Effector memory CD4-positive, alpha-beta T cell (primary cell): ENCODE measurements at regions not wholly inside any gene's neighbourhood (a gene's known extent, or its start where the extent isn't known, plus 50 kb on each side); places are given as distances from the start of the nearest gene placed in this dataset.

Source experiments
- DNase-seq, 3 donors: peaks; one replicate each; pipeline ENCODE4 v3.0.0-alpha.2; 2020
- H3K27ac ChIP-seq: 2 replicates; pipeline ENCODE4 v1.7.0; 2013; ENCODE audit warnings: mild to moderate bottlenecking, low read length, moderate library complexity; ENCODE audit not compliant: insufficient read depth, poor library complexity, severe bottlenecking
- H3K27me3 ChIP-seq: replicated peaks from 2 replicates; pipeline ENCODE4 v1.7.0; 2013; ENCODE audit warnings: mild to moderate bottlenecking, low read length; ENCODE audit not compliant: insufficient read depth, control insufficient read depth, poor library complexity, severe bottlenecking
- H3K36me3 ChIP-seq: 2 replicates; pipeline ENCODE4 v1.7.0; 2013; ENCODE audit warnings: mild to moderate bottlenecking, low read length, moderate library complexity; ENCODE audit not compliant: control insufficient read depth, insufficient read depth
- H3K4me1 ChIP-seq: 2 replicates; pipeline ENCODE4 v1.7.0; 2013; ENCODE audit warnings: low read length, mild to moderate bottlenecking; ENCODE audit not compliant: control insufficient read depth, insufficient read depth, poor library complexity, severe bottlenecking
- H3K4me3 ChIP-seq: 2 replicates; pipeline ENCODE4 v1.7.0; 2013; ENCODE audit warnings: low read length, low read depth, mild to moderate bottlenecking; ENCODE audit not compliant: insufficient read depth, poor library complexity, severe bottlenecking
- H3K9me3 ChIP-seq: 2 replicates; pipeline ENCODE4 v1.7.0; 2013; ENCODE audit warnings: mild to moderate bottlenecking, low read length, moderate library complexity; ENCODE audit not compliant: control insufficient read depth

- no peaks in the 10 kb centered on the region for H3K9me3 ChIP-seq
These were observed 267.3 kb downstream of the MYCN start for GRCh38 chr2:16207611-16208010.

DNA sequence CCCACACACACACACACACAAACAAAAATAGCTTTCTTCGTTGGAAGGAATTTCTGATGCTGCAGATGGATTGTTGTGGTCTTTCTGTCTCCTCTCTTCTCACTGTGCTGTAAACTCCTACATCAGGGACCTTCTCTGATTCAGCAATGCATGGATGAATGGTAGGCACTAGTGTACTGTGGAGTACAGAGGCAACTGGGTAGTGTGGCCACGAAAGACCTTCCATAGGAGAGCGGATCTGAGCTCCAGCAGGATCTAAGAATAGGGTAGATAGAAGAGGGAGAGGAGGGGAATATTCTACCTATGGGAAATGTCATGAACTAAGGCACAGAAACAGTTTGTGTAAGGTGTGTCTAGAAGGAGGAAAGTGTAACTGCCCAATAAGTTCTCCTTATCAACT, 266.8 kb downstream of the MYCN start:
- Histone ChIP-seq H3K27ac (no peak overlapping the region), H3K9me3 (no peaks in the 10 kb centered on the region), H3K27me3 (no peaks in the 10 kb centered on the region), H3K4me1 (no peaks in the 10 kb centered on the region), H3K36me3 (no peaks in the 10 kb centered on the region), H3K4me3 (no peak overlapping the region)
- DNase-seq: no peak

More at GRCh38 chr2:16207611-16208010, 267.3 kb downstream of the MYCN start:
- no peaks in the 10 kb centered on the region for H3K27me3 ChIP-seq
- DNase-seq: no peak
- no peak overlapping the region for H3K27ac ChIP-seq
- H3K36me3 ChIP-seq: no peaks in the 10 kb centered on the region
- H3K4me3 ChIP-seq: no peak overlapping the region
- H3K4me1 ChIP-seq: no peaks in the 10 kb centered on the region

GRCh38 chr2:16206191-16206944, 266.0 kb downstream of the MYCN start:
- Histone ChIP-seq H3K4me1 (no peaks in the 10 kb centered on the region), H3K9me3 (no peaks in the 10 kb centered on the region), H3K4me3 (no peak overlapping the region), H3K27ac (no peak overlapping the region), H3K27me3 (no peaks in the 10 kb centered on the region), H3K36me3 (no peaks in the 10 kb centered on the region)
- no peak for DNase-seq

DNA sequence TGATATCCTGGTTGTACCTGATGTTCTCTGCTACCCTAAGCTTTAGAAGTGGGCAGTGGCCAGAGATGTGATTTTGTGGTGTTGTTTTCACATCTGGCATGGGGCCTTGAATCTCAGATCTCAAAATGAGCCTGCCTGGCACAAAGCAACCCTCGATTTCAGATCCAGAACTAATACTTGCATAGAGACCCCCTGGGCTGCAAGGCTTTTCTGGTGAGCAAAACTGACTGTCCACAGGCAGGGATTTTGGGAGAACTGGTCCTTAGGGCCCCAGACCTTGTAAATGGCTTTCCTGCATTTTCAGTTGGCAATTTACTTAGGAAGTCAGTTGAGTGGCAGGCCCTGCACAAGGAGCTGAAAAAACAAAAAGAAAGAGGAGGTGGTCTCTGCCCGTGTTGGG, 265.3 kb downstream of the MYCN start:
- Histone ChIP-seq H3K9me3 (no peaks in the 10 kb centered on the region), H3K4me1 (no peaks in the 10 kb centered on the region), H3K4me3 (no peak overlapping the region), H3K36me3 (no peaks in the 10 kb centered on the region), H3K27me3 (no peaks in the 10 kb centered on the region), H3K27ac (no peak overlapping the region)
- no peak for DNase-seq

GRCh38 chr2:16204886-16205620, 264.7 kb downstream of the MYCN start:
- H3K36me3 ChIP-seq: no peaks in the 10 kb centered on the region
- no peaks in the 10 kb centered on the region for H3K9me3 ChIP-seq
- H3K4me3 ChIP-seq: no peak overlapping the region
- H3K27me3 ChIP-seq: no peaks in the 10 kb centered on the region
- H3K4me1 ChIP-seq: no peaks in the 10 kb centered on the region
- no peak for DNase-seq
- no peak overlapping the region for H3K27ac ChIP-seq

DNA sequence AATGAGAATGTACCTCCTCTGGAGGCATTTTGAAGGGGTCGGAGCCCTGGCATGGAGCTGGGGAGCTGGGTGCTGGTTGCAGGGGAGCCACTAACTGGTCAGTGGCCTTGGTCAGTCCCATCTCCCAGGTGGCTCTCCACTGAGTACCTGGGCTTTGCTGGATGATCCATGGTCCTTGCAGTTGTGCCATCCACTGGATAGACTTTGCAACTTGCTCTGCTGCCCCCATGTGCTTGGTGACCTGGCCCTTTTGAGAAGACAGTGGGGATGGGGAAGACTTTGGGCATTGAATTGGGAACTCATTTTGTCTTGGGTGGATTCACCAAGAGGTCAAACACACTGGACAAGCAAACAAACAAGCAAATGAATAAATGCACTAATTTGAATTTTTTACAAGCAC, 263.9 kb downstream of the MYCN start:
- Histone ChIP-seq H3K36me3 (no peaks in the 10 kb centered on the region), H3K4me1 (no peaks in the 10 kb centered on the region), H3K27me3 (no peaks in the 10 kb centered on the region), H3K9me3 (no peaks in the 10 kb centered on the region), H3K4me3 (no peak overlapping the region), H3K27ac (no peak overlapping the region)
- no peak for DNase-seq

- no peak overlapping the region for H3K27ac ChIP-seq
- H3K9me3 ChIP-seq: no peaks in the 10 kb centered on the region
- no peaks in the 10 kb centered on the region for H3K27me3 ChIP-seq
- DNase-seq: no peak
- no peaks in the 10 kb centered on the region for H3K4me1 ChIP-seq
- H3K4me3 ChIP-seq: no peak overlapping the region
- H3K36me3 ChIP-seq: no peaks in the 10 kb centered on the region
These were observed 263.3 kb downstream of the MYCN start for GRCh38 chr2:16203691-16204090.

DNA sequence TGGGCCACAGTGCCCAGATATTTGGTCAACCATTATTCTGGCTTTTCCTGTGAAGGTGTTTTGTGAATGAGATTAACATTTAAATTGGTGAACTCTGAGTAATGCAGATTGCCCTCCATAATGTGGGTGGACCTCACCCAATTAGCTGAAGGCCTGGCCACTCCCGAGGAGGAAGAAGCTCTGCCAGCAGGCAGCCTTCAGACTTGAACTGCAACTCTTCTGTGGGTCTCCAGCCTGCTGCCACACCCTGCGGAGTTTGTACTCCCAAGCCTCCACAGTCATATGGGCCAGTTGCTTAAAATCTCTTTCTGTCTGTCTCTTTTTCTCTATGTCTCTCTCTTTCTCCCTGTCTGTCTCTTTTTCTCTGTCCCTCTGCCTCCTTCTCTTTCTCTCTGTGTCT, 262.7 kb downstream of the MYCN start:
- Histone ChIP-seq H3K9me3 (no peaks in the 10 kb centered on the region), H3K27me3 (no peaks in the 10 kb centered on the region), H3K4me3 (no peak overlapping the region), H3K27ac (no peak overlapping the region), H3K36me3 (no peaks in the 10 kb centered on the region), H3K4me1 (no peaks in the 10 kb centered on the region)
- DNase-seq: no peak

- no peaks in the 10 kb centered on the region for H3K27me3 ChIP-seq
- H3K36me3 ChIP-seq: no peaks in the 10 kb centered on the region
- no peak for DNase-seq
- no peak overlapping the region for H3K4me3 ChIP-seq
- H3K4me1 ChIP-seq: no peaks in the 10 kb centered on the region
- no peaks in the 10 kb centered on the region for H3K9me3 ChIP-seq
- no peak overlapping the region for H3K27ac ChIP-seq
These were observed 262.1 kb downstream of the MYCN start for GRCh38 chr2:16202266-16203020.

- H3K27ac ChIP-seq: no peak overlapping the region
- DNase-seq: no peak
- no peaks in the 10 kb centered on the region for H3K9me3 ChIP-seq
These were observed 261.5 kb downstream of the MYCN start for GRCh38 chr2:16201848-16202247.

More at GRCh38 chr2:16201848-16202247, 261.5 kb downstream of the MYCN start:
- H3K36me3 ChIP-seq: no peaks in the 10 kb centered on the region
- no peaks in the 10 kb centered on the region for H3K4me1 ChIP-seq
- H3K4me3 ChIP-seq: no peak overlapping the region
- H3K27me3 ChIP-seq: no peaks in the 10 kb centered on the region
